Liver (tissue), 3 donors: ENCODE measurements at regions not wholly inside any gene's neighbourhood (a gene's known extent, or its start where the extent isn't known, plus 50 kb on each side); places are given as distances from the start of the nearest gene placed in this dataset.

Source experiments
- JUND ChIP-seq, 2 donors: IDR thresholded peaks; 2 replicates each; pipeline ENCODE4 v1.6.1; 2016; ENCODE audit warnings: antibody characterized with exemption in 2 of 2
- SP1 ChIP-seq: IDR thresholded peaks from 2 replicates; pipeline ENCODE4 v1.6.1; 2018; ENCODE audit warnings: antibody characterized with exemption, mild to moderate bottlenecking
- TAF1 ChIP-seq: conservative IDR thresholded peaks from 2 replicates; pipeline ENCODE4 v1.6.1; 2016; ENCODE audit warnings: antibody characterized with exemption, mild to moderate bottlenecking
- TF ChIP-seq, protein P1 (sequence below): IDR thresholded peaks from 2 replicates; pipeline ENCODE4 v1.6.1; 2016; ENCODE audit warnings: antibody characterized with exemption, mild to moderate bottlenecking
- TF ChIP-seq, protein P2 (sequence below): fragments of 150-350 bp; IDR thresholded peaks from 2 replicates; pipeline ENCODE4 v1.5.1; 2017; ENCODE audit warnings: improper control_type of control experiment, low read depth, low read length; ENCODE audit not compliant: missing input control
- donor health status: healthy.
- donor health status: healthy.

DNA sequence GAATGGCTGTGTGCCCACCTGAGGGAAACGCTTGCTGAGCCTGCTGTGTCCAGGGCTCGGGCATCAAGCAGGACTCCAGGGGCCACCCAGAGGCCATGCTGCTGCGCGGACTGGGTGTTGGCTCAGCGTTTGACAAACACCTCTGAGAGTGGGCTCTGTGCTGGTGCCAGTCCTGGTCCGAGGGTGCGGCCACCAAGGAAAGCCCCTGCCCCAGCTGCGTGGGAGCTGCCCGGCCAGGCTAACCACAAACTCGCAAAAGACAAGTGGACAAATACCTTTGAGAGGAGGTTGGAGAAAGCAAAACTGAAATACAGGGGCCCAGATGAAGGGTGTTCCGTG, 65.6 kb upstream of the TTC34 start:
- TF ChIP-seq TAF1 (no peak), JUND (IDR thresholded peaks at IDR 0.05) (no peak), SP1 (no peak)
- TF ChIP-seq, protein P1, sequence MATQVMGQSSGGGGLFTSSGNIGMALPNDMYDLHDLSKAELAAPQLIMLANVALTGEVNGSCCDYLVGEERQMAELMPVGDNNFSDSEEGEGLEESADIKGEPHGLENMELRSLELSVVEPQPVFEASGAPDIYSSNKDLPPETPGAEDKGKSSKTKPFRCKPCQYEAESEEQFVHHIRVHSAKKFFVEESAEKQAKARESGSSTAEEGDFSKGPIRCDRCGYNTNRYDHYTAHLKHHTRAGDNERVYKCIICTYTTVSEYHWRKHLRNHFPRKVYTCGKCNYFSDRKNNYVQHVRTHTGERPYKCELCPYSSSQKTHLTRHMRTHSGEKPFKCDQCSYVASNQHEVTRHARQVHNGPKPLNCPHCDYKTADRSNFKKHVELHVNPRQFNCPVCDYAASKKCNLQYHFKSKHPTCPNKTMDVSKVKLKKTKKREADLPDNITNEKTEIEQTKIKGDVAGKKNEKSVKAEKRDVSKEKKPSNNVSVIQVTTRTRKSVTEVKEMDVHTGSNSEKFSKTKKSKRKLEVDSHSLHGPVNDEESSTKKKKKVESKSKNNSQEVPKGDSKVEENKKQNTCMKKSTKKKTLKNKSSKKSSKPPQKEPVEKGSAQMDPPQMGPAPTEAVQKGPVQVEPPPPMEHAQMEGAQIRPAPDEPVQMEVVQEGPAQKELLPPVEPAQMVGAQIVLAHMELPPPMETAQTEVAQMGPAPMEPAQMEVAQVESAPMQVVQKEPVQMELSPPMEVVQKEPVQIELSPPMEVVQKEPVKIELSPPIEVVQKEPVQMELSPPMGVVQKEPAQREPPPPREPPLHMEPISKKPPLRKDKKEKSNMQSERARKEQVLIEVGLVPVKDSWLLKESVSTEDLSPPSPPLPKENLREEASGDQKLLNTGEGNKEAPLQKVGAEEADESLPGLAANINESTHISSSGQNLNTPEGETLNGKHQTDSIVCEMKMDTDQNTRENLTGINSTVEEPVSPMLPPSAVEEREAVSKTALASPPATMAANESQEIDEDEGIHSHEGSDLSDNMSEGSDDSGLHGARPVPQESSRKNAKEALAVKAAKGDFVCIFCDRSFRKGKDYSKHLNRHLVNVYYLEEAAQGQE = no peak
- TF ChIP-seq, protein P2, sequence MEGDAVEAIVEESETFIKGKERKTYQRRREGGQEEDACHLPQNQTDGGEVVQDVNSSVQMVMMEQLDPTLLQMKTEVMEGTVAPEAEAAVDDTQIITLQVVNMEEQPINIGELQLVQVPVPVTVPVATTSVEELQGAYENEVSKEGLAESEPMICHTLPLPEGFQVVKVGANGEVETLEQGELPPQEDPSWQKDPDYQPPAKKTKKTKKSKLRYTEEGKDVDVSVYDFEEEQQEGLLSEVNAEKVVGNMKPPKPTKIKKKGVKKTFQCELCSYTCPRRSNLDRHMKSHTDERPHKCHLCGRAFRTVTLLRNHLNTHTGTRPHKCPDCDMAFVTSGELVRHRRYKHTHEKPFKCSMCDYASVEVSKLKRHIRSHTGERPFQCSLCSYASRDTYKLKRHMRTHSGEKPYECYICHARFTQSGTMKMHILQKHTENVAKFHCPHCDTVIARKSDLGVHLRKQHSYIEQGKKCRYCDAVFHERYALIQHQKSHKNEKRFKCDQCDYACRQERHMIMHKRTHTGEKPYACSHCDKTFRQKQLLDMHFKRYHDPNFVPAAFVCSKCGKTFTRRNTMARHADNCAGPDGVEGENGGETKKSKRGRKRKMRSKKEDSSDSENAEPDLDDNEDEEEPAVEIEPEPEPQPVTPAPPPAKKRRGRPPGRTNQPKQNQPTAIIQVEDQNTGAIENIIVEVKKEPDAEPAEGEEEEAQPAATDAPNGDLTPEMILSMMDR = no peak
